Left ventricle myocardium inferior (tissue), 1 donor: ENCODE measurements at regions not wholly inside any gene's neighbourhood (a gene's known extent, or its start where the extent isn't known, plus 50 kb on each side); places are given as distances from the start of the nearest gene placed in this dataset.

Experiments used
- DNase-seq: peaks from one replicate; pipeline ENCODE4 v3.0.0-alpha.2; 2020
- H3K27ac ChIP-seq: fragments of 200-600 bp; replicated peaks from 2 replicates; pipeline ENCODE4 v1.8.0; 2021
- H3K27me3 ChIP-seq: fragments of 200-600 bp; 2 replicates; pipeline ENCODE4 v1.8.0; 2021; ENCODE audit warnings: low read depth
- H3K36me3 ChIP-seq: fragments of 200-600 bp; 2 replicates; pipeline ENCODE4 v1.8.0; 2021
- H3K4me1 ChIP-seq: fragments of 200-600 bp; 2 replicates; pipeline ENCODE4 v1.8.0; 2021
- H3K4me3 ChIP-seq: fragments of 200-600 bp; 2 replicates; pipeline ENCODE4 v1.8.0; 2021; ENCODE audit warnings: mild to moderate bottlenecking, moderate library complexity
- H3K9me3 ChIP-seq: fragments of 200-600 bp; replicated peaks from 2 replicates; pipeline ENCODE4 v1.8.0; 2021
- CTCF ChIP-seq: fragments of 200-600 bp; IDR thresholded peaks from 2 replicates; pipeline ENCODE4 v1.8.0; 2021; ENCODE audit warnings: antibody characterized with exemption, mild to moderate bottlenecking, borderline replicate concordance
- intact Hi-C: fragments of 100-400 bp; cut with micrococcal nuclease; formaldehyde crosslinking; loops from one replicate; pipeline ENCODE4 v1.11.0; 2022
- donor health status: DM: no; HTN: yes; CAD: no; lungs with severe emphysema.

GRCh38 chr3:194812176-194812575, 126.5 kb downstream of the FAM43A start:
- Histone ChIP-seq H3K27ac (no peak overlapping the region), H3K36me3 (no peaks in the 10 kb centered on the region), H3K9me3 (no peaks in the 10 kb centered on the region), H3K27me3 (no peaks in the 10 kb centered on the region), H3K4me1 (no peaks in the 10 kb centered on the region), H3K4me3 (no peak overlapping the region)
- TF ChIP-seq CTCF, result no peak
- DNase-seq, result no peak
- intact Hi-C loops, result no loop called here

- no peaks in the 10 kb centered on the region for H3K4me1 ChIP-seq
- no peak for TF ChIP-seq CTCF
- no peaks in the 10 kb centered on the region for H3K9me3 ChIP-seq
- H3K36me3 ChIP-seq, result no peaks in the 10 kb centered on the region
- no peak overlapping the region for H3K4me3 ChIP-seq
- intact Hi-C loops, result no loop called here
- H3K27me3 ChIP-seq, result no peaks in the 10 kb centered on the region
- DNase-seq, result no peak
- H3K27ac ChIP-seq, result peak overlapping the region; percentile 31
Observed at GRCh38 chr3:194814878-194815357, 129.2 kb downstream of the FAM43A start.

DNA sequence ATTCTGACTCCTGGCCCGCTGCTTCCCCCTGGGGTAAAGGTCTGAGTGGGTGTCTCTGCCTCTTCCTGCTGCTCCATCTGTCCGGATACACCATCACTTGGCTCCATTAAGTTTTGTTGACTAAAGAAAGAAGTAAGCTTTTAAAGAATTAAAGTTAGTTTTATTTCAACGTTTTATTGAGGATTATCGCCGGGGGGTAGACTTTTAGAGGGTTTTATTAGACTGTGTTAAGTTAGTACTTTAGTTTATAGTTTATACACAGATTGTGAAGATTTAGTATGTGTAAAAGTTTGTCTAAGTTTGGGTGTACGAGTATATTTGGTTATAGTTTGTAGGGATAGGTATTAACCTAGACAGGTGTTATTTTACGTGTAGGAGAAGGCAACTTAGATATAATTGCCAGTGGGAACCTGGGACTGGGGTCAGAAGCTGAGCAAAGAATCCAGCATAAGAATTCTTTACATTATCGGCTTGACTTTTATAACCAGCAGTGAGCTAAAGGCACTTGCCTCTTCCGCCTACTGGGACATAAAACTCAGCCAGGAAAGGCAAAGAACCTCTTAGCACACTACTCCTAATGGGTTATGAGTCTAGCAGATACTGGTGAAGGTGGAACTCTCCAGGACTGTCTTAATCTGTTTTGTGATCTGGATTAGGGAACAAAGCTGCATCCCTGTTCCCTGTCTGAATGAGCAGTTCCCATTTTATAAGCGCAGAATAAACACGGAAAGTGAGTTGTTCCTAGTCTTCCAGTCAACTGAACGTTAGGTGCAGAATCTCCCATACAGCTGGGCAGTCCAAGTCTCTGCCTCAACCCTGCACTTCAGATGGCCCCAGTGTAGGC, 131.3 kb downstream of the FAM43A start:
- no peaks in the 10 kb centered on the region for H3K27me3 ChIP-seq
- intact Hi-C loops, result no loop called here
- no peak for DNase-seq

GRCh38 chr3:194817592-194817930, 131.9 kb downstream of the FAM43A start:
- Histone ChIP-seq H3K36me3 (no peaks in the 10 kb centered on the region), H3K27me3 (no peaks in the 10 kb centered on the region), H3K9me3 (no peaks in the 10 kb centered on the region), H3K4me3 (no peak overlapping the region), H3K27ac (no peak overlapping the region), H3K4me1 (no peaks in the 10 kb centered on the region)
- intact Hi-C loops, result no loop called here
- TF ChIP-seq CTCF, result no peak
- DNase-seq, result no peak

More for the DNA sequence above, 131.3 kb downstream of the FAM43A start:
- TF ChIP-seq CTCF, result no peak
- Histone ChIP-seq H3K27ac (no peak overlapping the region), H3K9me3 (no peaks in the 10 kb centered on the region), H3K4me1 (no peaks in the 10 kb centered on the region), H3K36me3 (no peaks in the 10 kb centered on the region), H3K4me3 (no peak overlapping the region)

DNA sequence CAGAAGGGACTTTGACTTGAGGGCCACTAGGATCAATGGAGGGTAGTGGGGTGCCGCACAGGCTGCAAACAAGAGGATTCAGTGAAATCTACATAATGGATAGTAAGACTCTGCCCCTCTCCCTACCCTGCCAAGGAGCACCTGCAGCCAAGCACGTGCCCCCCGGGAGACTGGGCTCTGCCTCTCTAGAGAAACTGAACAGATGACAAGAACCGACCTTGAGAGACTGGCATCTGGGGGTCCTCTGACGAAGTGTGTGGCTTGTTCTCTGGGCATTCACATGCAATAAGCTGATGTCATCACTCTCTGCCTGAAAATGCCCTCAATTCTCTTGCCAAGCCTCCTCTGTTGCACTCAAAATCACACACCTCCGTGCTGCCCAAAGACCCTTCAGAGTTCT, 132.3 kb downstream of the FAM43A start:
- Histone ChIP-seq H3K9me3 (no peaks in the 10 kb centered on the region), H3K4me3 (no peak overlapping the region), H3K36me3 (no peaks in the 10 kb centered on the region), H3K4me1 (no peaks in the 10 kb centered on the region), H3K27me3 (no peaks in the 10 kb centered on the region), H3K27ac (no peak overlapping the region)
- DNase-seq, result no peak
- TF ChIP-seq CTCF, result no peak
- intact Hi-C loops, result no loop called here
